Common myeloid progenitor, CD34-positive (primary cell): ENCODE measurements at regions not wholly inside any gene's neighbourhood (a gene's known extent, or its start where the extent isn't known, plus 50 kb on each side); places are given as distances from the start of the nearest gene placed in this dataset.
A peak's percentile ranks its signal among the peaks of the same experiment; 100 is the strongest.

Experiments
- CTCF ChIA-PET: fragments of 350-600 bp; sonication (Branson Sonifier 250); formaldehyde crosslinking; loops from one replicate; lab custom pipeline; 2021; ENCODE audit warnings: antibody characterized with exemption; lab: Charles Lee
- POLR2A ChIA-PET: fragments of 350-600 bp; sonication (Branson Sonifier 250); formaldehyde crosslinking; loops from one replicate; lab custom pipeline; 2021; ENCODE audit warnings: antibody characterized with exemption; lab: Charles Lee
- DNase-seq, 3 donors: peaks; one replicate each; pipeline versions ENCODE4 v3.0.0 to v3.0.0-alpha.2; 2013
- H3K27ac ChIP-seq, 2 experiments: 1 replicate in 1 of 2; 2 replicates in 1 of 2; pipeline ENCODE4 v1.7.0; 2013; ENCODE audit warnings: inconsistent platforms in 2 of 2, low read length in 2 of 2, mild to moderate bottlenecking in 2 of 2, low read depth in 1 of 2, moderate library complexity in 1 of 2; ENCODE audit not compliant: severe bottlenecking in 2 of 2, insufficient read depth in 1 of 2, poor library complexity in 1 of 2
- H3K27me3 ChIP-seq, 5 experiments: replicated peaks in 2 of 5; 1 replicate in 3 of 5; 2 replicates in 2 of 5; pipeline versions ENCODE4 v1.6.1 to v1.7.0; 2013; ENCODE audit warnings: low read length in 4 of 5, mild to moderate bottlenecking in 2 of 5, moderate library complexity in 2 of 5, inconsistent platforms in 1 of 5; ENCODE audit not compliant: insufficient read depth in 5 of 5, control insufficient read depth in 4 of 5
- H3K36me3 ChIP-seq, 4 experiments: 1 replicate in 2 of 4; 2 replicates in 2 of 4; pipeline versions ENCODE4 v1.6.1 to v1.7.0; 2013; ENCODE audit warnings: low read length in 3 of 4, control low read depth in 1 of 4, mild to moderate bottlenecking in 1 of 4; ENCODE audit not compliant: control insufficient read depth in 4 of 4, insufficient read depth in 4 of 4
- H3K4me1 ChIP-seq, 4 experiments: 1 replicate in 3 of 4; 2 replicates in 1 of 4; pipeline versions ENCODE4 v1.6.1 to v1.7.1; 2013; ENCODE audit warnings: low read length in 3 of 4, mild to moderate bottlenecking in 3 of 4, control low read depth in 1 of 4, inconsistent platforms in 1 of 4, moderate library complexity in 1 of 4; ENCODE audit not compliant: control insufficient read depth in 4 of 4, insufficient read depth in 4 of 4; ENCODE audit errors: control extremely low read depth in 1 of 4
- H3K4me3 ChIP-seq, 7 experiments: 1 replicate in 4 of 7; 2 replicates in 3 of 7; pipeline versions ENCODE4 v1.5.1 to v1.7.0; 2013; ENCODE audit warnings: mild to moderate bottlenecking in 7 of 7, low read length in 6 of 7, moderate library complexity in 6 of 7, inconsistent platforms in 2 of 7, low read depth in 2 of 7, control low read depth in 1 of 7; ENCODE audit not compliant: insufficient read depth in 4 of 7, control insufficient read depth in 1 of 7; ENCODE audit errors: extremely low read depth in 1 of 7
- H3K9me3 ChIP-seq, 5 experiments: 1 replicate in 4 of 5; 2 replicates in 1 of 5; pipeline versions ENCODE4 v1.6.1 to v1.7.1; 2013; ENCODE audit warnings: low read length in 4 of 5, mild to moderate bottlenecking in 2 of 5, inconsistent platforms in 1 of 5, low read depth in 1 of 5, moderate library complexity in 1 of 5; ENCODE audit not compliant: control insufficient read depth in 4 of 5, insufficient read depth in 2 of 5; ENCODE audit errors: control extremely low read depth in 1 of 5
- WGBS: methylation state at CpG from one replicate; pipeline ENCODE4 v1.1.5; 2013; ENCODE audit not compliant: insufficient coverage; 5-methylcytosine and 5-hydroxymethylcytosine counted together

GRCh38 chr14:85332401-85332800 lies 197.5 kb upstream of the FLRT2 start:
- H3K27ac ChIP-seq, result no peak overlapping the region
- WGBS, result no CpG with 5 or more reads among the region's 1 CpG
- H3K9me3 ChIP-seq, result no peaks in the 10 kb centered on the region
- no peaks in the 10 kb centered on the region for H3K27me3 ChIP-seq
- H3K36me3 ChIP-seq, result no peaks in the 10 kb centered on the region
- H3K4me3 ChIP-seq, result no peak overlapping the region
- CTCF ChIA-PET, result no interaction called here
- DNase-seq, result no peak
- POLR2A ChIA-PET, result no interaction called here
- H3K4me1 ChIP-seq, result no peaks in the 10 kb centered on the region

- H3K36me3 ChIP-seq, result no peaks in the 10 kb centered on the region
- DNase-seq, result peak in 1 of 3 donors; percentile 20
- H3K4me3 ChIP-seq, result no peak overlapping the region
- no peaks in the 10 kb centered on the region for H3K9me3 ChIP-seq
- WGBS, result 100% methylated on average over 2 of the region's 3 CpGs
- ChIA-PET CTCF (interaction anchor here (1.1 kb wide), 1 partner anchor 98 kb away, joined by 3 read pairs; no protein-coding TSS in a partner anchor), POLR2A (no interaction called here)
- no peaks in the 10 kb centered on the region for H3K27me3 ChIP-seq
- H3K27ac ChIP-seq, result no peak overlapping the region
- H3K4me1 ChIP-seq, result no peaks in the 10 kb centered on the region
Measured at GRCh38 chr14:85333313-85333712, 196.6 kb upstream of the FLRT2 start.

GRCh38 chr14:85333841-85334240 lies 196.1 kb upstream of the FLRT2 start:
- Histone ChIP-seq H3K36me3 (no peaks in the 10 kb centered on the region), H3K27me3 (no peaks in the 10 kb centered on the region), H3K9me3 (no peaks in the 10 kb centered on the region), H3K4me1 (no peaks in the 10 kb centered on the region), H3K4me3 (no peak overlapping the region), H3K27ac (no peak overlapping the region)
- 100% methylated on average over 2 of the region's 4 CpGs for WGBS
- no peak for DNase-seq
- POLR2A ChIA-PET, result no interaction called here
- CTCF ChIA-PET, result interaction anchor here (1.1 kb wide), 1 partner anchor 98 kb away, joined by 3 read pairs; no protein-coding TSS in a partner anchor

GRCh38 chr14:85334316-85334715 lies 195.6 kb upstream of the FLRT2 start:
- H3K4me3 ChIP-seq, result no peak overlapping the region
- H3K27me3 ChIP-seq, result no peaks in the 10 kb centered on the region
- DNase-seq, result no peak
- H3K27ac ChIP-seq, result no peak overlapping the region
- H3K9me3 ChIP-seq, result no peaks in the 10 kb centered on the region
- 100% methylated on average over 1 of the region's 3 CpGs for WGBS
- CTCF ChIA-PET, result no interaction called here
- no peaks in the 10 kb centered on the region for H3K36me3 ChIP-seq
- no peaks in the 10 kb centered on the region for H3K4me1 ChIP-seq
- POLR2A ChIA-PET, result no interaction called here

- ChIA-PET CTCF (no interaction called here), POLR2A (no interaction called here)
- H3K4me3 ChIP-seq, result no peak overlapping the region
- H3K4me1 ChIP-seq, result no peaks in the 10 kb centered on the region
- DNase-seq, result no peak
- no peak overlapping the region for H3K27ac ChIP-seq
- no peaks in the 10 kb centered on the region for H3K27me3 ChIP-seq
- WGBS, result no CpG with 5 or more reads among the region's 1 CpG
- peaks cover 0 to 2% (median 0%) of the 10 kb centered on the region in 5 experiments for H3K9me3 ChIP-seq
- H3K36me3 ChIP-seq, result no peaks in the 10 kb centered on the region
Measured at GRCh38 chr14:85336257-85336656, 193.7 kb upstream of the FLRT2 start.

- Histone ChIP-seq H3K4me3 (no peak overlapping the region), H3K36me3 (no peaks in the 10 kb centered on the region), H3K4me1 (no peaks in the 10 kb centered on the region), H3K9me3 (peaks cover 0 to 2% (median 0%) of the 10 kb centered on the region in 5 experiments), H3K27ac (no peak overlapping the region), H3K27me3 (no peaks in the 10 kb centered on the region)
- no peak for DNase-seq
- ChIA-PET CTCF (no interaction called here), POLR2A (no interaction called here)
- 70% methylated on average over 3 of the region's 5 CpGs for WGBS
Measured at GRCh38 chr14:85336817-85337216, 193.1 kb upstream of the FLRT2 start.

- ChIA-PET POLR2A (no interaction called here), CTCF (no interaction called here)
- Histone ChIP-seq H3K4me3 (no peak overlapping the region), H3K9me3 (peaks cover 0 to 2% (median 0%) of the 10 kb centered on the region in 5 experiments), H3K27me3 (no peaks in the 10 kb centered on the region), H3K4me1 (no peaks in the 10 kb centered on the region), H3K36me3 (no peaks in the 10 kb centered on the region), H3K27ac (no peak overlapping the region)
- no CpG with 5 or more reads among the region's 2 CpGs for WGBS
- no peak for DNase-seq
Measured at GRCh38 chr14:85338895-85339294, 191.0 kb upstream of the FLRT2 start.
